T-helper 1 cell treated with Interleukin-12 subunit alpha and Interleukin-12 subunit beta and Interleukin-4 antibody, amounts not matched to agents 30 ng/mL and 1 ng/mL, for 36 hours (primary cell): ENCODE measurements at regions not wholly inside any gene's neighbourhood (a gene's known extent, or its start where the extent isn't known, plus 50 kb on each side); places are given as distances from the start of the nearest gene placed in this dataset.
"Not testable (repeated sequence)": the region's sequence is repeated elsewhere in the genome, so short reads cannot be mapped to it uniquely, and the experiment has no call there.

Source experiments
- intact Hi-C: fragments of 100-400 bp; cut with micrococcal nuclease; formaldehyde crosslinking; loops from one replicate; pipeline ENCODE4 v1.15.1; 2024

DNA sequence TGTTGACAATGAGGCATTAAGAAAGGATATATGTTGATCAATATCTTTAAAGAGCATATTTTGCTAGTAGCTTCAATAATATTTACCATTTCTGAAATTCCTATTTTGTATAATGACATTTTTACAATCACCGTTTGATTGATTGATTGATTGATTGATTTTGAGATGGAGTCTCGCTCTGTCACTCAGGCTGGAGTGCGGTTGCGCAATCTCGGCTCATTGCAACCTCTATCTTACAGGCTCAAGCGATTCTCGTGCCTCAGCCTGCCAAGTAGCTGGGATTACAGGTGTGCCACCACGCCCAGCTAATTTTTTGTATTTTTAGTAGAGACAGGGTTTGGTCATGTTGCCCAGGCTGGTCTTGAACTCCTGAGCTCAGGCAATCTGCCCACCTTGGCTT lies 150.9 kb upstream of the TEX13D start:
- intact Hi-C loops, result not testable (repeated sequence)

DNA sequence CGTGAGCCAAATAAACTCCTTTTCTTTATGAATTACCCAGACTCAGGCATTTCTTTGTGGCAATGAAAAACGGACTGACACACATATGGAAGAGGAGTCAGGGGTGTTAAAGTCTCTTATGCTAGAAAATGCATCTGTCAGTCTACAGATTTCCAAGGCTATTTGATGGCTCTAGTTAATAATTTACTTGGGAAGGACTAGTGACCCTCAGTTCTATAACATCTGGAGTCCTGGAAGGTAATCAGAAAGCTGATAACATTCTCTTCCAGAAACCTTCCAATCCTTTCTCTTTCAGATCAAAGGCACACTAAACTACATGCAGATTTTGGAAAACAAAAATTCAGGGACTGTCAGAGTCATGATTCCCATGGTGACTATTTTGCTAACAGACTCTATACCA lies 142.0 kb upstream of the TEX13D start:
- intact Hi-C loops, result no loop called here

DNA sequence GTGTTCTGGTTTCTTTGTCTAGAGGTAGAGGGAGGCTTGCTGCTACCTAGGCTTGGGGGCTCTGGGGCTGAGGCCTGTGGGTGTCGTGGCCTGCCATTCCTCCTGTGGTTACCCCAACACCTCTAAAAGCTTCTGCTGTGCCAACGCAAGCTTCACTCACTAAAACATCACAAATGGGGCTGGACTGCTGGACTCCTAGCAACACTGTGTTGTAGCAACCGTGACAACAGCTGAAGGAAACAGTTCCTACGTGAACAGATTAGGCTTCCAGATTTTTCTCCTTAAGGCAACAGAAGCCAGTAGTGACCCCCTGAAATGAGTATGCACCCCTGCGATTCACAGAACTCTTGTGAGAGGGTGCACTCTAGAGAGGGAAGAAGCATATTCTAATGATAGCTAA lies 138.3 kb upstream of the TEX13D start:
- intact Hi-C loops, result no loop called here

DNA sequence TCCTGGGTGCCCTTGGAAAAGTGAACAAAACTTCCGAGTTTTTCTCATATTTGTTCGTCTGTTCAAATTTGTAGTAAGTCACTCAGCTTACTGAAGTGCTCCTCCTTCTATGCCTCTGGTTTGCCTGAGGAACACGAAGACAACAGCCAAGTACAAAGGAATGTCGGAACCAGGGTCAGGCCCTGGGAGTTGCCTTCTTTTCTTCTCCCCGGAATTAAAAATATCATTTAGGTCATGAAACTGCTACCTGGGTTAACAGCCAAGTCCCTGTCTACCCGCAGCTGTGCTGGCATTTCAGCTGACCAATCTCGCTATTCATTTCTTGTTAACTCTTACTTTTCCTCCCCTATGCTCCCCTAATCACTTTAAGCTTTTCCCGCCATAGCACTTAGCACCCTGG lies 137.6 kb upstream of the TEX13D start:
- intact Hi-C loops, result no loop called here

DNA sequence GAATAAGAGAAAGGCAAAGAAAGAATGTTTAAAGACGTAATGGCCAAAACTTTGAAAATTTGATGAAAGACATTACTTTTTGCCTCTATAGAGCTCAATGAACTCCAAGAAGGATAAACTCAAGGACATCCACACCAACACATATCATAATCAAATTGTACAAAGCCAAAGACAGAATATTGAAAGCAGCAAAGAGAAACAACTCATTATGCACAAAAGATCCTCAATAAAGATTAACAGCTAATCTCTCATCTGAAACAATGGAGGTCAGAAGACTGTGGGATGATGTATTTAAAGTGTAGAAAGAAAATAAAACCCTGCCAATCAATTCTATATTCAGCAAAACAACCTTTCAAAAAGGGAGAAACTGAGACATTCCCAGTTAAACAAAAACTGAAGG lies 129.1 kb upstream of the TEX13D start:
- intact Hi-C loops, result no loop called here

DNA sequence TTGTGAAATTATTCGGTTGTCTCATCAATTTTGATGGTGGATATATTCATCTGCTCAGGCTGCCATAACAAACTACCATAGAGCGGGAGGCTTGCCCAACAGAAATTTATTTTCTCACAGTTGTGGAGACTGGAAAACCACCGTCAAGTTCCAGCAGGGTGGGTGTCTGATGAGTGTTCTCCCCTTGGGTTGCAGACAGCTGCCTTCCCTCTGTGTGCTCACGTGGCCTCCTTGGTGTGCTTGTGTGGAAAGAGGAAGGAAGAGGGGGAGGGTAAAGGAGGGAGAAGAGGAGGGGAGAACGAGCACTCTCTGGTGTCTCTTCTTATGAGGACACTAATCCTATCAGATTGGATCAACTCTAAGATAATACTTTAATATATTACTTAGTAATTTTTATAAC lies 123.8 kb upstream of the TEX13D start:
- intact Hi-C loops, result no loop called here

DNA sequence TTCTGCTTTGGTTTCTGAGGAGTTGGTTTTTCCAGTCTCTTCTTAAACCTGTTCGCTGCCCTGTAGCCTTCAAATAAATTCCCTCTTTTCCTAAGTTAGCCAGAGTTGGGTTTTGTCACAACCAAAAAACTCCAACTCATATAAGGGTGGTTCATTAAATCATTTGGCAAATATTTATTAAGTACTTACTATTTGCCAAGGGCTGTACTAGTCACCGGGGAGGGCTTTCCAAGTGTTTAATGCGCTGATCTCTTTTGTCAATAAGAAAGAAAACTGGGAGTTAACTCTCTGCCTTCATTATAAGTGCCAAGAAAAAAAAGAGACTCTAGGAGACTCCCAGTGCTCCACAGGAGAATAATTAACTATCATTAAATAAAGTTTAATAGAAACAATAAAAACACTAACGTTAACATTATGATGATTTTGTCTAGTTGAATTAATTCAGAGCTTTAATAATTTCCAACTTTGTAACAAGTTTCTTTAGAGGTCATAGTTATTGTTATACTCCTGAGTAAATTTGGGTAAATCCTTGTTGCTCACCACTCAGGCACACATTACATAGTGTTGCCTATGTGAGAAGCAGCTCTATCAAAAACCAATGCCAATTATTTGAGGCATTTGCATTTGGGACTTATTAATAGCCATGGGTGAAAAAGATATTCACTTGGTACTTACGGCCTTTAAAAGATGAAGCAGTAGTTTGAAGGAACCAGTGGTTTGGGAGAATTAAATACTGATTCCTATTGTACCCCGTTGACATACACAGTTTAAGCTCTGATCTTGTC lies 122.5 kb upstream of the TEX13D start:
- intact Hi-C loops, result loop anchor here (2.0 to 10.0 kb wide), 7 partner anchors 55 to 1085 kb away; no protein-coding TSS in a partner anchor

DNA sequence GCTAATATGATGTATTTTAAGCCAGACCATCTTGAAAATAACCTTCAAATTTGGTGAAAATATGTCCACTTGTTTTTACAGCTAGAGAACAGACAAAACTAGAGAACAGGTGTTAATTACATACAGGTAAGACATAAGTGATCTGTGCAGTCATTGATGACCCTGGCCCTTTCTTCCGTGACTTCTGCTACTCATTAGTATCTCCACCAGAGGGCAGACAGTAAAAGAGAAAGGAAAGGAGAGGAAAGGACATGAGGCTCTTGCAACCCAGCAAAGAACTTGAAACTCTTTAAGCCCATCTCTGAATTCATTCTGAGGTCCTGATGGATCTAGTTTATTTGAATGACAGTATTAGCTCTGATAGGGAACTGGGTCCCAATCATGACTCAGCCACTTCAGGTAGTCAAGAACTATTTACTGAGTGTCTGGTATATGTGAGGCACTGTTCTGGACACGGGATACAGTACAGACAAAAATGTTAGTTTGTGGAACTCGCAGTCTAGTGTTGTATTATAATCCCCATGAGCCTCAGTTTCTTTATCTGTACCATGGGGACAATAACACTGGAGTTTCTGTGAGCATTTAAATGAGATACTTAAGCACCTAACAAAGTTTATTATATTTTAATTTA lies 121.0 kb upstream of the TEX13D start:
- intact Hi-C loops, result loop anchor here (1.0 to 10.0 kb wide), 10 partner anchors 29 to 1083 kb away; partner anchors contain the start of gene SH2D1A

DNA sequence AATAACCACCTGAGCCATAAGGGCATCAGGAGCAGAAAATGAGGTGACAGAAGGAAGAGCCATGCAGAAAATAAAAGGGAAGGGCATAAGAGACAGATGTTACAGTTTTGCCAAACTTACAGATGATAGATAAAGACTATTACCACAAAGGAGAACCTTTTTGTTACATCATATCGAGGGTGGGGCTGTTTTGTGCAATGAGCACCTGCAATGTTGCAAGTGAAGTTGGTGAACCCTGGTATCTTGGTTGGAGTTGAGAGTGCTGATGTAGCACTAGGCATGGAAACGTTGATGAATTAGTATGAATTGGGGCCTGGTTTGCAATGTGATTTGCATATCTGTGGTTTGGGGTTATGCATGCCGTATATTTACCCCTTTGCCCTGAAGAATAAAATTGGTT lies 119.8 kb upstream of the TEX13D start:
- intact Hi-C loops, result loop anchor here (5.0 to 10.0 kb wide), 5 partner anchors 52 to 1082 kb away; no protein-coding TSS in a partner anchor

DNA sequence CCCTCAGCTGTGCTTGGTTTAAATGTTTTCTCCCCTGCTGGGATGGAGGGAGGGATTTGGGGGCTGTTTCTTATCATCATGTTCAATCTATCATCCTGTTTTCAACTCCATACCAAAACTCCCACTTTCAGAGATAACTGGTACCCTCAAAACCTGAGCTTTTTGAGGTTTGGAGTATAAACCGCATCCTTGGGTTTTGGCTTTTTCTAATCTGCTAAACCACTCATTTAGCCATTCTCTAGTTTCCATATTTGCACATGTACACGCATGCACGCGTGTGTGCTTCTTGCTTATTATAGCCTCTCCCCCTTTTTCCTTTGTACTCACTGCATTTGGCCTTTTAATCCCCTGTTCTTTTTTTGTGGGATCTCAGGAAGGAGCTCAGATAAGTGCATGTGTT lies 116.7 kb upstream of the TEX13D start:
- intact Hi-C loops, result loop anchor here (2.0 to 10.0 kb wide), 5 partner anchors 49 to 1079 kb away; no protein-coding TSS in a partner anchor

DNA sequence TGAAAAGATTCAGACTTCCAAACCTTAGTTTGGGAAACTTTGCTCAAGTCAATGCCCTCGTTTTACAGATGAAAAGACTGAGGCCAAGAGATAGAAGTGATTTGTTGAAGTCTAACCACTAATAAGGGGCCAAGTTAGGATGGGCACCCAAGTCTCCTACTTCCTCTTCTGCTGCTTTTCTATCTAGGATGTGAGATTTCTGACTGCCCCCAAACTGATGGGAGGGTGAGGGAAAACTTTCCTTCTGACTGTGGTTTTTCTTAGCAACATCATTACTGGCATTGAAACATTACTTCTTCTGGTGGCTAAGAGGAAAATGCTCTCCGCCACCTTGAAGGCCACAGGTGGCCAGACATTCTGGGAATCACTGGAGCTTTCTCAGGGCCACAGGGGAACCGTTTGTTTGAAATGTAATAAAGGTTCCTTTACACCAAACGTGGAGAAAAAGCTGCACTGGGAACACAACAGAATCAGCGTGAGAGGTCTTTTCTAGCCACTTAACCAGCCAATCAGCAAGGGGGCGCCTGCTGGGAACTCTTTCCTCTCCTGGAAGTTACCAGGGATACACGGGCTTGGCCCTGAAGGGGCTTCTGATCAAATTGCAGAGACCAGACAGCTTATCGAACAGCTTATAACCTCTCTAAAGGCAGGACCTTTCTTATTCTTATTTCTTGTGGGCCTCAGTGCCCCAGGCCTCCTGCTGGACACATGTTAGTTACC lies 115.9 kb upstream of the TEX13D start:
- intact Hi-C loops, result loop anchor here (1.0 to 10.0 kb wide), 7 partner anchors 24 to 1078 kb away; no protein-coding TSS in a partner anchor

DNA sequence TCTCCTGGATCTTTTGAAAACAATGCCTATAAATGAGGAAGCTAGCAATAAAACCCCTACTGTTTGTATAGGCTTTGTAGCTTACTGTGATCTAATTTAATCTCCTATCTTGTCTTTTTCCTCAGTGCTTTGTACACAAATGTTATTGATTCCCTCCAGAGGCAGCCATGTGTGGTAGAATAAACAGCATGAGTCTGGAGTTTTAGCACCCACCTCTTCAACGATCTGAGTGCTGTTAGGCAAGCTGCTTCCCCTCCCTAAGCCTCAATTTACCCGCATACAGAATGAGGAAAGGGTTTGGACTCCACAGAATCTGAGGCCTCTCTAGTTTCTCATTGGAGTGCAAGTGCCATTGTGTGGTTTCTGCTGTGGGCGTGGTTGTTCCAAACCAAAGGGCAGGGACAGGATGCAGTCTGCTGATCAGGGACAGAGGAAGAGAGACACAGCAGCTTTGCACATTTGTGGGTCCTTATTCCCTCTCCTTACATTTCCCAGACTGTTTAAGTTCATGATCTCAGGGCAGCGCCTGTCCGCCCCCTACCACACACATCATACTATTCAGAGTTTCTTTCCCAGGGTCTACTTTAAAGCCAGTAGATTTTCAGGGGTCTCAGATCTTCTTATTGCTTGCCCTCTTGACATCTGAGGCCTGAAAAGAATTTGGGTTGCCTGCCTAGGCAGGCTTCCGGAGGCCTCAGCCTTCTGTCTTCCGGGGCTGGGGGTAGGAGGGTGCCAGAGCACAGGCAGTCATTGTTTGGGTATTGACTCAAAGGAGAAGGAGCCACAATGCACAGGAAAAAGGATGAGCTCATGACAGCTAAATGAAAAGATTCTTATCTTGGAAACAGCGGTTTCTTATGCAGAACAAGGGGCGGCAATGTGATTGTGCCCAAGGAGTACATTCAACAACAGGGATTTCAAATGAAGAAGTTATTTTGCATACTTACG lies 114.9 kb upstream of the TEX13D start:
- intact Hi-C loops, result loop anchor here (1.0 to 10.0 kb wide), 9 partner anchors 23 to 1077 kb away; no protein-coding TSS in a partner anchor

DNA sequence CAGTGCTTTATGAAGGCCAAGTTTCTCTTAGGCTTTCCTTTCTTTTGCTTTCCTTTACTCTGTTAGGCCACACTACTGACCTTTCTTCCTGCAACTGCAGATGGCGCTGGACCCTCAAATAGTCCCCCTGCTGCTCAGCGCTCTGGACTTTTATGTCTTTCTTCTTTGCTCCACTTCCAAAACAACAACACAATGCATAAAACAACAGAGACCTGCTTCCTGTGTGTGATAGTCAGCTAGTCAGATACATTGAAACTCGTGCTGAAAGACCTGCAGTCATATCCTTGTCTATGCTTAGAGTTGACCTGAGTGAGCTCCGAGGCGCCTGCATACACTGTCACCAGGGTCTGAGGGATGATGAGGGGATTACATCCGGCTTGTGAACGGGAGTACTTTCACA lies 108.9 kb upstream of the TEX13D start:
- intact Hi-C loops, result no loop called here

DNA sequence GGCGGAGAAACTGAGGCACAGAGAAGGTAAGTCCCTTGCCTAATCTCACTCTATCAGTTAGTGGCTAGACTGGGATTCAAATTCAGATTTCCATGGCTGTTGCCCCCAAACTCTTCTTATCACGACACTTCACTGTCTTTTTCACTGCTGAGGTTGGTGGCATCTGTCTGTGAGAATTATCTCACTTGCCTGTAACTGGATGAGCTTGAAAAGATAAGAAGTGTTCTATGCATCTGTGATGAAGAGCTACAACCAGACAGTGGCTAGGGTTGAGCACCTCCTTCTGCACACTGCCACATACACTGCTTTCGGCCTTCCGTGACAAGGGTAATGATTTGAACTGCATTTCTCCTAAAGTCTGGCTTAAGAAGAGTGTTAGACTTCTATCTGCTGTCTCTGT lies 107.9 kb upstream of the TEX13D start:
- intact Hi-C loops, result no loop called here

DNA sequence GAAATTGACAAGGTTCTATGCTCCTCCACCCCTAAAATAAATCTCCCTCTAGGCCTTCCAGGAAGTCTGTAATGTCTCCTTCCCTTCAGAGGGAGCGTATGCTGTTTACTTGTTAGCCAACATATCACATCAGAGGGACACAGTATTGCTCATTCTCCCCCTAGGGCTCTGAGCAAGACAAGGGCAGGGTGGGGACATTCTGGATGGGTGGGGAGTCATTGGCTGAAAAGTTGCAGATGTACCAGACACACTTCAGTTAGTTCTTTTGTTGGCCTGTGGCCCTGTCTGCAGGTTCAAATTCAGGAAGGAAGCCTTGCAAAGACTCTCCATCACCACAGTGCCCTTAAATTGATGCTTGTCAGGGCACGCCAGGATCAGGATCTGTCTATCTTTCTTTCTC lies 106.3 kb upstream of the TEX13D start:
- intact Hi-C loops, result no loop called here

DNA sequence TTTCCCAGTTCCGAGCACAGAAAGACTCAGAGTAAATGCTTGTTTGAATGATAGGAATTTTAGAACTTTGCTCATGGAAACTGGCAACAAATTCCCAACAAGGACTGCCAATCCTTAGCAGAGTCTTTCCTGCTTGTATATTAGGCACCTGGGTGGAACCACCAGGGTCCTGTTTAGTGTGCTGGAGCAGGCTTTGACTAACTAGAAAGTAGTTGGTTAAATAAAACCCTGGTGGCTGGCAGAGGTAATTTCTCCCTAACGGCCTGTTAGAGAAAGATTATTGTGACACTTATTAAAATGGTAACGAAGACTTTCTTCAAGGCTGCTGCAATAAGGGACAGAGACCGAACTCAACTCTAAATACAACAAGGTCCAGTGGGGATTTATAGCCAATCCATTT lies 103.6 kb upstream of the TEX13D start:
- intact Hi-C loops, result no loop called here

DNA sequence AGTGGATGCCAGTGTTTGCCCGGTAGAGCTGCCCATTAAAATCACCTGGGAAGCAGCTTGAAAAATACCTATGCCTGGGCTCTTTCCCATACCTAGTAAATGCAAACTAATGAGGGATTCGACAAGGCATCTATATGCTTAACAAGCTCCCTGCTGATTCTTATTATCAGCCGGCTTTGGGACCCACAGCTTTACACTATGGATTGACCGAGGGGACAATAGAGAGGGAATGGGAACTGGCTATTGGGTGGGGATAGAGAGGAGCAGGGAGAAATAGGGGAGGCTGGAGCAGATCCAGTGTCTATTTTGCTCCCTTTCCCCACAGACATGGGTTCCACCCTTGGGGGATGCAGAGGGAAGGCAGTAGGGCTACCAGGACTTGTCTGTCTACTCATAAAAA lies 103.1 kb upstream of the TEX13D start:
- intact Hi-C loops, result no loop called here

DNA sequence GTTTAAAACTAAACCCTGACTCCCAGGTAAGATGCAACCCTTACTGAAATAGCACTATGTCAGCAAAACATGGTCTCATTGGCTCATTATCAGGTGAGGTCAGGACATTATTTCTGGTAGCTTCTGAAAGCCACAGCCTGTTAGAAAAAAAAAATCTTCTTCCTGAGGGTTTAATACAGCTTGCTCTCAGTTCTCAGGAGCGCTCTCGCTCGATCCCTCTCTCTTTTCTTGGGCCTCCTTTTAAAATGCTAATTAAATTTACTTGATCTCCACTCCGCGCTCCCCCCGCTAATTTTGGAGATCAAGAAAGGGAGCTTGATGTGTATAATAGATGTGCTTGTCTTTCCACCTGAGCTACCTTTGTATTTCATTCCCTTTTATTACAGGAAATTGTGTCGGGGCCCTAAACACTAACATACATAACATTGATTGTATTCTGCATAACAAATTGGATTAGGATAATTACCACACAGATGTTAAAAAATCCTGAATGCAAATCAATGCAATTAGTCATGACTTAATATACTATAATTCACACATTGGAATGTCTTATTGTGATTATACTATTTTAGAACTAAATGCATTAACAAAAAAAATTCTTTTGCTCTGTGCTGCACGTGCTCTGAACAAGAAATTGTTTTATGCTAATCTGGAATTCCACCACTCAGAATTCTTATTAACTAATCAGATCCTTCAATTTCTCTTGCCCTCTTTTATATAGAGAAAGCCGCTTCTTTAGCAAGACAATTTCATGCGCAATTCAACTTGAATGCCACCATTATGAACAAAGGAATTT lies 101.6 kb upstream of the TEX13D start:
- intact Hi-C loops, result no loop called here

DNA sequence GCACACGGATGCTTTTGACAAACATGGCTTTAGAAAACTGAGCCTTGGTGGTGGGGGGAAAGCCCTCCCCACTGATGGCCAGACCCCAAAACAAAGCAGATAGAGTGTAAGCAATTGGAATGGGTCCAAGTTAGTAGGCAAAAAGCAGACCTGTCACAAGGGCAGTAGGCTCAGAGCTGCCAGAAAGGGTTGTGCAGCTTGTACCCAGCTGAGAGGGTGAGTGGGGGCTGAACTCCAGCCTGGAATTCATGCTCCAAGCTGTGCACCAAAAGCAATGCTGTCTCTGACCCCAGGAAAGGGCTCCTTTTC lies 101.1 kb upstream of the TEX13D start:
- intact Hi-C loops, result no loop called here

DNA sequence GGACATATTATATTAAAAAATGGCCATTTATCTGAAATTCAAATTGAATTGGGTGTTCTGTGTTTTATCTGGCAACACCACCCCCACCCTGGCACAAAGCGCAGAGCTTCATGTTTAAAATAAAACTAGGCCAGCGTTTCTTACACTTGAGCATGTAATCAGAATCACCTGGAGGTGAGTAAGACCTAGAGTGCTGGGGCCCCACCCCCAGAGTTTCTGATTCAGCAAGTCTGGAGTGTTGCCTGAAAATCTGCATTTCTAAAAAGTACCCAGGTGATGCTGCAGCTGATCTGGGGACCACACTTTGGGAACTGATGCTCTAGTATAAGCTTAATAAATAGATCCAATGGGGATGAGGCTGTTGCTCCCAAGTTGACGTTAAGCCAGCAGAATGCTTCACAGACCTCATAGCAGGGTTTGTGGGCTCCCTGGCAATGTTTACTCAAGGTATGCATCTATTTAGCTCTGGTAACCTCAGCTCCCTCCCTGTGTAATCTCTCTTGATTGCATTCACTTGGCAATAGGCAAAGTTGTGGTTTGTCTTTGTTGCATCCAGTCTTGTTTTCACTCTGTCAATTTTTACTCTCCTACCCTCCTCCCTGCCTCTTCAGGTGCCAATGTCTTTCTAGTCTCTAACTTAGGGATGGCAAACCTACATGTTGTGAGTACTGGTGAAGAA lies 99.8 kb upstream of the TEX13D start:
- intact Hi-C loops, result no loop called here
